Colonic mucosa (tissue), 4 donors: ENCODE measurements at regions not wholly inside any gene's neighbourhood (a gene's known extent, or its start where the extent isn't known, plus 50 kb on each side); places are given as distances from the start of the nearest gene placed in this dataset.

Experiments used
- DNase-seq: peaks from one replicate; pipeline ENCODE4 v3.0.0-alpha.2; 2020
- H3K27ac ChIP-seq: fragments of 200-600 bp; one replicate; pipeline ENCODE4 v1.8.0; 2021
- H3K27me3 ChIP-seq: fragments of 200-600 bp; one replicate; pipeline ENCODE4 v1.8.0; 2021
- H3K36me3 ChIP-seq: fragments of 200-600 bp; one replicate; pipeline ENCODE4 v1.8.0; 2021
- H3K4me1 ChIP-seq: fragments of 200-600 bp; one replicate; pipeline ENCODE4 v1.8.0; 2021; ENCODE audit warnings: mild to moderate bottlenecking
- H3K4me3 ChIP-seq: fragments of 200-600 bp; one replicate; pipeline ENCODE4 v1.8.0; 2021
- H3K9ac ChIP-seq, 2 donors: one replicate each; pipeline ENCODE4 v1.7.0; 2013; ENCODE audit warnings: control low read depth in 2 of 2, low read depth in 2 of 2, low read length in 2 of 2
- H3K9me3 ChIP-seq: fragments of 200-600 bp; one replicate; pipeline ENCODE4 v1.8.0; 2021
- CTCF ChIP-seq: fragments of 200-600 bp; IDR thresholded peaks from one replicate; pipeline ENCODE4 v1.8.0; 2022; ENCODE audit warnings: antibody characterized with exemption, mild to moderate bottlenecking
- intact Hi-C: fragments of 100-400 bp; cut with DNase I; formaldehyde crosslinking; loops from one replicate; pipeline ENCODE4 v1.14.1; 2022
- donor health status: healthy.
- donor health status: DM: no; HTN: no; CAD: no.
- donor health status: DM: no; HTN: no; CAD: no.

GRCh38 chr7:84294847-84295455 lies 100.4 kb upstream of the SEMA3A start:
- intact Hi-C loops, result no loop called here
- Histone ChIP-seq H3K36me3 (no peaks in the 10 kb centered on the region), H3K9me3 (no peaks in the 10 kb centered on the region), H3K27ac (no peak overlapping the region), H3K4me3 (no peak overlapping the region), H3K4me1 (no peaks in the 10 kb centered on the region), H3K9ac (no peak overlapping the region), H3K27me3 (no peaks in the 10 kb centered on the region)
- no peak for DNase-seq
- TF ChIP-seq CTCF, result no peak

DNA sequence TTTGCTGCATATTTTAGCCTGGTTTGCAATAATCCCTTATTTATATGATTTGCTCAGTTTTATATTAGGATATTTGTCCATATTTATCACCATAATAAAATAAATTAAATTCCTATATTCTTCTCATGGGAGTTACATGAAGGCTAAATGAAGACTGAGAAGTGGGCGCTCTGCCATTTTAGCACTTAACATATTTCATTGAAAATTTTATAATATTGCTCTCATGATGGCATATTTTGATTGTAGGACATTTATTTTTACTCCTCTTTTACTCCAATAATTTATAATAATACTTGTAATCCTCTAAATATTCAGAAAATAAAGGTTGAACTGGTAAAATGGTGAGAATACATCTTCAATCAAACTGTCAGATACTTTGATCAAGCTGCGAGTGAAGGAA lies 99.8 kb upstream of the SEMA3A start:
- no peaks in the 10 kb centered on the region for H3K9me3 ChIP-seq
- H3K4me1 ChIP-seq, result no peaks in the 10 kb centered on the region
- no peak overlapping the region for H3K9ac ChIP-seq
- no peak overlapping the region for H3K27ac ChIP-seq
- no peak for DNase-seq
- intact Hi-C loops, result no loop called here
- no peaks in the 10 kb centered on the region for H3K27me3 ChIP-seq
- no peak overlapping the region for H3K4me3 ChIP-seq
- no peak for TF ChIP-seq CTCF
- H3K36me3 ChIP-seq, result no peaks in the 10 kb centered on the region

DNA sequence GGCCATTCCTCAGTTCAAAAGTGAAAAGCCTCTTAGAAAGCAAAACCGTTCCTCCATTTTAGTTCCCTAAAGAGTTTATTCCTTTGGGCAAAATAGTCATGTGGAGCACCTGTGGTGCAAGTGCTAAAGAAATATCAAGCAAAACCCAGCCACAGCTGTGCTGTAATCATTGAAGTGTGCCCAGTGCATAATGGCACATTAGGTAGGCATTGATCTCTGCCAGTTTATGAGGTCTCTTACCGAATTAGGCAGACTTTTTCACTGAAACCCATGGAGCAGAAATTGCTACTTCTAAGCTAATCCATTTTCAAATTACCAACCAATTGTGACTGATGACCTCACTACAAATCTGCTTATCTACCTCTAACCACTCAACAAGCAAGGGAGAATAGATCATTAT lies 97.2 kb upstream of the SEMA3A start:
- TF ChIP-seq CTCF, result no peak
- no peak overlapping the region for H3K27ac ChIP-seq
- intact Hi-C loops, result no loop called here

GRCh38 chr7:84283798-84284197 lies 89.2 kb upstream of the SEMA3A start:
- no peaks in the 10 kb centered on the region for H3K4me1 ChIP-seq
- intact Hi-C loops, result no loop called here
- H3K27ac ChIP-seq, result no peak overlapping the region
- H3K9ac ChIP-seq, result no peak overlapping the region
- no peaks in the 10 kb centered on the region for H3K36me3 ChIP-seq
- no peak overlapping the region for H3K4me3 ChIP-seq
- no peak for DNase-seq
- no peaks in the 10 kb centered on the region for H3K27me3 ChIP-seq
- no peak for TF ChIP-seq CTCF
- H3K9me3 ChIP-seq, result no peaks in the 10 kb centered on the region

More for the DNA sequence above, 97.2 kb upstream of the SEMA3A start:
- Histone ChIP-seq H3K4me3 (no peak overlapping the region), H3K36me3 (no peaks in the 10 kb centered on the region), H3K4me1 (no peaks in the 10 kb centered on the region), H3K27me3 (no peaks in the 10 kb centered on the region), H3K9me3 (no peaks in the 10 kb centered on the region), H3K9ac (no peak overlapping the region)
- no peak for DNase-seq

- H3K9me3 ChIP-seq, result no peaks in the 10 kb centered on the region
- H3K4me3 ChIP-seq, result no peak overlapping the region
- no peak for TF ChIP-seq CTCF
- no peaks in the 10 kb centered on the region for H3K36me3 ChIP-seq
- H3K27me3 ChIP-seq, result no peaks in the 10 kb centered on the region
- intact Hi-C loops, result no loop called here
- DNase-seq, result no peak
- H3K27ac ChIP-seq, result no peak overlapping the region
- H3K4me1 ChIP-seq, result no peaks in the 10 kb centered on the region
- H3K9ac ChIP-seq, result no peak overlapping the region
Observed at GRCh38 chr7:84281518-84281917, 86.9 kb upstream of the SEMA3A start.
